Suprapubic skin (tissue), 3 donors: ENCODE measurements at regions not wholly inside any gene's neighbourhood (a gene's known extent, or its start where the extent isn't known, plus 50 kb on each side); places are given as distances from the start of the nearest gene placed in this dataset.

ENCODE experiments used
- EP300 ChIP-seq: sonication (generic); formaldehyde crosslinking; IDR thresholded peaks from one replicate; pipeline ENCODE4 v1.6.1; 2017; ENCODE audit warnings: antibody characterized with exemption
- POLR2A ChIP-seq, 2 donors: fragments of 450-650 bp; IDR thresholded peaks; one replicate each; pipeline ENCODE4 v1.6.1; 2017; ENCODE audit warnings: antibody characterized with exemption in 2 of 2, mild to moderate bottlenecking in 2 of 2, moderate library complexity in 2 of 2
- TF ChIP-seq, protein P1 (sequence below), 2 donors: fragments of 200-600 bp in 1 of 2; fragments of 450-650 bp in 1 of 2; sonication (generic) in 1 of 2; IDR thresholded peaks; one replicate each; pipeline ENCODE4 v1.5.1; 2016 to 2019; ENCODE audit warnings: antibody characterized with exemption in 2 of 2, mild to moderate bottlenecking in 1 of 2, moderate library complexity in 1 of 2

DNA sequence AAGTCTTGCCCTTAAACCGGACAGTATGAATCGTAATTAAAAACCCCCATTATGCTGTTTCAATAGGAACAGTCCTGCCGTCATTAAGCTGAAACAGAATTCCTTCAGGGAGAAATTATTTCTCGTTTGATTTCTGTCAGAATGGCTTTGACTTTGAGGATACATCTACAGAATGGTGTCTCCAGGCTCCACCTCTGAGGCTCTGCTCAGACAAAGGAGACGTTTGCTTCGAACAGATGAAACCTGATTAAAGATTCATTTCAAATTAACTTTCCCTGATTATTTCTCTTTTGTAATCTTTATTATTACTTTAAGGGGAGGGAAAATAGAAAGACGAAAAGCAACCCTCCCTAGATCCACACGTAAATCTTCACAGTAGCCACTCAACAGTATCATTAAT is 106.9 kb downstream of the TMEM114 start:
- TF ChIP-seq, protein P1, sequence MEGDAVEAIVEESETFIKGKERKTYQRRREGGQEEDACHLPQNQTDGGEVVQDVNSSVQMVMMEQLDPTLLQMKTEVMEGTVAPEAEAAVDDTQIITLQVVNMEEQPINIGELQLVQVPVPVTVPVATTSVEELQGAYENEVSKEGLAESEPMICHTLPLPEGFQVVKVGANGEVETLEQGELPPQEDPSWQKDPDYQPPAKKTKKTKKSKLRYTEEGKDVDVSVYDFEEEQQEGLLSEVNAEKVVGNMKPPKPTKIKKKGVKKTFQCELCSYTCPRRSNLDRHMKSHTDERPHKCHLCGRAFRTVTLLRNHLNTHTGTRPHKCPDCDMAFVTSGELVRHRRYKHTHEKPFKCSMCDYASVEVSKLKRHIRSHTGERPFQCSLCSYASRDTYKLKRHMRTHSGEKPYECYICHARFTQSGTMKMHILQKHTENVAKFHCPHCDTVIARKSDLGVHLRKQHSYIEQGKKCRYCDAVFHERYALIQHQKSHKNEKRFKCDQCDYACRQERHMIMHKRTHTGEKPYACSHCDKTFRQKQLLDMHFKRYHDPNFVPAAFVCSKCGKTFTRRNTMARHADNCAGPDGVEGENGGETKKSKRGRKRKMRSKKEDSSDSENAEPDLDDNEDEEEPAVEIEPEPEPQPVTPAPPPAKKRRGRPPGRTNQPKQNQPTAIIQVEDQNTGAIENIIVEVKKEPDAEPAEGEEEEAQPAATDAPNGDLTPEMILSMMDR (IDR thresholded peaks at IDR 0.05), result no peak
- TF ChIP-seq POLR2A (IDR thresholded peaks at IDR 0.05), result no peak
- no peak for TF ChIP-seq EP300
